ENCODE measurements at regions not wholly inside any gene's neighbourhood (a gene's known extent, or its start where the extent isn't known, plus 50 kb on each side); places are given as distances from the start of the nearest gene placed in this dataset.
"Not testable (repeated sequence)": the region's sequence is repeated elsewhere in the genome, so short reads cannot be mapped to it uniquely, and the experiment has no call there.

DNA sequence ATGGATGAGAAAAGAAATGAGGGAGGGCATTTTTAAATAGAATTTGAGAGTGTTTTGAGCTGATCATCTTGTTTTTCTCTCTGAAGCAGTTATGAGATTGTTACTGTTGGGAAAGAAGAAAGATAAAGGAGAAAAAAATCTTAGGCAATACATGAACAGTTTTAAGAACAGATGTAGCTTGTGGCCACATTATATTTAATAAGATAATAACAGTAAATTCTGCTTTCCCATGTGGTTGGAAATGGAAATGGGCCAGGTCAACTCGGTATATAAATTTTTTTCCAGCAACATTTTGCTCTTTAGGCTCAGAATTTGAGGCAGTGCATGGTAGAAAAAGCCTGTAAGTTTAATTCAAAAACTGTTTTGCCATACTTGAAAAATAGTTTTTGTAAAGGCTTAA, 118.7 kb downstream of the POSTN start:
- H3K4me3 ChIP-seq (ENCODE audit: low read depth, low read length) = no peak overlapping the region
- no peak for DNase-seq (ENCODE audit: low read depth, low spot score)
- in situ Hi-C loops (cut with HindIII; ENCODE audit: low sequenced_read_pairs) = no loop called here
- TF ChIP-seq, protein P1, sequence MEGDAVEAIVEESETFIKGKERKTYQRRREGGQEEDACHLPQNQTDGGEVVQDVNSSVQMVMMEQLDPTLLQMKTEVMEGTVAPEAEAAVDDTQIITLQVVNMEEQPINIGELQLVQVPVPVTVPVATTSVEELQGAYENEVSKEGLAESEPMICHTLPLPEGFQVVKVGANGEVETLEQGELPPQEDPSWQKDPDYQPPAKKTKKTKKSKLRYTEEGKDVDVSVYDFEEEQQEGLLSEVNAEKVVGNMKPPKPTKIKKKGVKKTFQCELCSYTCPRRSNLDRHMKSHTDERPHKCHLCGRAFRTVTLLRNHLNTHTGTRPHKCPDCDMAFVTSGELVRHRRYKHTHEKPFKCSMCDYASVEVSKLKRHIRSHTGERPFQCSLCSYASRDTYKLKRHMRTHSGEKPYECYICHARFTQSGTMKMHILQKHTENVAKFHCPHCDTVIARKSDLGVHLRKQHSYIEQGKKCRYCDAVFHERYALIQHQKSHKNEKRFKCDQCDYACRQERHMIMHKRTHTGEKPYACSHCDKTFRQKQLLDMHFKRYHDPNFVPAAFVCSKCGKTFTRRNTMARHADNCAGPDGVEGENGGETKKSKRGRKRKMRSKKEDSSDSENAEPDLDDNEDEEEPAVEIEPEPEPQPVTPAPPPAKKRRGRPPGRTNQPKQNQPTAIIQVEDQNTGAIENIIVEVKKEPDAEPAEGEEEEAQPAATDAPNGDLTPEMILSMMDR (IDR thresholded peaks at IDR 0.05; ENCODE audit: low read depth, low read length) = no peak

DNA sequence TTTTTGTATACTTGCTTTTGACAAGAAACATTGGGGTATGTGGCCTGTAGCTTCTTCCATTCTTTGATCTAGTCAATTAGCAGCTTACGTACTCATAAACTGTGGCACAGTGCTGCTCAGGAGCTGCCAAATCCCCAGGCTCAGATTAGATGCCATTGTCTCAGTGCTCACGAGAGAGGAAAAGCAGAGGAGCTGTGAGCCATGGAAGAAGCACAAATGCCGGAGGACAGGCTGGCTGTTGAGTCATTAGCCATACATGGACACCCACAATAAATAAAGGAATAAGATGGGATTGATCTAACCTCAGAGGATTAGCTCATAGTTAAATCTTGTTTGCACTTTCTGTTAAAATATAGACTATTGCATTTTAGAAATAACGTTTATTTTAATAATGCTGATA, 121.7 kb downstream of the POSTN start:
- in situ Hi-C loops (cut with HindIII; ENCODE audit: low sequenced_read_pairs) = no loop called here
- H3K4me3 ChIP-seq (ENCODE audit: low read depth, low read length) = no peak overlapping the region
- TF ChIP-seq, protein P1 (IDR thresholded peaks at IDR 0.05; ENCODE audit: low read depth, low read length) = no peak
- no peak for DNase-seq (ENCODE audit: low read depth, low spot score)

- DNase-seq (ENCODE audit: low read depth, low spot score) = no peak
- TF ChIP-seq, protein P1 (IDR thresholded peaks at IDR 0.05; ENCODE audit: low read depth, low read length) = no peak
- in situ Hi-C loops (cut with HindIII; ENCODE audit: low sequenced_read_pairs) = no loop called here
- H3K4me3 ChIP-seq (ENCODE audit: low read depth, low read length) = no peak overlapping the region
These were observed 122.6 kb downstream of the POSTN start for GRCh38 chr13:37475966-37476365.

- TF ChIP-seq, protein P1 (IDR thresholded peaks at IDR 0.05; ENCODE audit: low read depth, low read length) = no peak
- DNase-seq (ENCODE audit: low read depth, low spot score) = no peak
- H3K4me3 ChIP-seq (ENCODE audit: low read depth, low read length) = no peak overlapping the region
- in situ Hi-C loops (cut with HindIII; ENCODE audit: low sequenced_read_pairs) = no loop called here
These were observed 123.4 kb downstream of the POSTN start for GRCh38 chr13:37475151-37475550.

- in situ Hi-C loops (cut with HindIII; ENCODE audit: low sequenced_read_pairs) = no loop called here
- no peak overlapping the region for H3K4me3 ChIP-seq (ENCODE audit: low read depth, low read length)
- DNase-seq (ENCODE audit: low read depth, low spot score) = no peak
- TF ChIP-seq, protein P1 (IDR thresholded peaks at IDR 0.05; ENCODE audit: low read depth, low read length) = no peak
These were observed 125.5 kb downstream of the POSTN start for GRCh38 chr13:37473035-37473434.

GRCh38 chr13:37472266-37472665, 126.3 kb downstream of the POSTN start:
- DNase-seq (ENCODE audit: low read depth, low spot score); in situ Hi-C loops (cut with HindIII; ENCODE audit: low sequenced_read_pairs); H3K4me3 ChIP-seq (ENCODE audit: low read depth, low read length): not testable (repeated sequence)

- no peak overlapping the region for H3K4me3 ChIP-seq (ENCODE audit: low read depth, low read length)
- in situ Hi-C loops (cut with HindIII; ENCODE audit: low sequenced_read_pairs) = no loop called here
- DNase-seq (ENCODE audit: low read depth, low spot score) = no peak
- TF ChIP-seq, protein P1 (IDR thresholded peaks at IDR 0.05; ENCODE audit: low read depth, low read length) = no peak
These were observed 138.4 kb downstream of the POSTN start for GRCh38 chr13:37460166-37460565.
